Ovary (tissue), 3 donors: ENCODE measurements at regions not wholly inside any gene's neighbourhood (a gene's known extent, or its start where the extent isn't known, plus 50 kb on each side); places are given as distances from the start of the nearest gene placed in this dataset.

Source experiments
- CTCF ChIP-seq, 3 donors: fragments of 450-650 bp in 2 of 3; fragments of 200-600 bp in 1 of 3; IDR thresholded peaks; one replicate each; pipeline versions ENCODE4 v1.5.1 to v1.8.0; 2016 to 2022; ENCODE audit warnings: antibody characterized with exemption in 3 of 3, mild to moderate bottlenecking in 1 of 3
- POLR2A ChIP-seq: fragments of 450-650 bp; IDR thresholded peaks from one replicate; pipeline ENCODE4 v1.6.1; 2017; ENCODE audit warnings: antibody characterized with exemption, mild to moderate bottlenecking, moderate library complexity
- donor health status: DM: no; HTN: no; CAD: no.

- TF ChIP-seq POLR2A (no peak), CTCF (IDR thresholded peaks at IDR 0.05) (no peak)
These were observed 87.5 kb upstream of the NKX1-1 start for GRCh38 chr4:1493540-1494287.
